HuH-7.5 (cell line): ENCODE measurements at regions not wholly inside any gene's neighbourhood (a gene's known extent, or its start where the extent isn't known, plus 50 kb on each side); places are given as distances from the start of the nearest gene placed in this dataset.
"Not testable (repeated sequence)": the region's sequence is repeated elsewhere in the genome, so short reads cannot be mapped to it uniquely, and the experiment has no call there.

Source experiments
- DNase-seq: peaks from one replicate; pipeline ENCODE4 v3.0.0; 2011; ENCODE audit warnings: low spot score

DNA sequence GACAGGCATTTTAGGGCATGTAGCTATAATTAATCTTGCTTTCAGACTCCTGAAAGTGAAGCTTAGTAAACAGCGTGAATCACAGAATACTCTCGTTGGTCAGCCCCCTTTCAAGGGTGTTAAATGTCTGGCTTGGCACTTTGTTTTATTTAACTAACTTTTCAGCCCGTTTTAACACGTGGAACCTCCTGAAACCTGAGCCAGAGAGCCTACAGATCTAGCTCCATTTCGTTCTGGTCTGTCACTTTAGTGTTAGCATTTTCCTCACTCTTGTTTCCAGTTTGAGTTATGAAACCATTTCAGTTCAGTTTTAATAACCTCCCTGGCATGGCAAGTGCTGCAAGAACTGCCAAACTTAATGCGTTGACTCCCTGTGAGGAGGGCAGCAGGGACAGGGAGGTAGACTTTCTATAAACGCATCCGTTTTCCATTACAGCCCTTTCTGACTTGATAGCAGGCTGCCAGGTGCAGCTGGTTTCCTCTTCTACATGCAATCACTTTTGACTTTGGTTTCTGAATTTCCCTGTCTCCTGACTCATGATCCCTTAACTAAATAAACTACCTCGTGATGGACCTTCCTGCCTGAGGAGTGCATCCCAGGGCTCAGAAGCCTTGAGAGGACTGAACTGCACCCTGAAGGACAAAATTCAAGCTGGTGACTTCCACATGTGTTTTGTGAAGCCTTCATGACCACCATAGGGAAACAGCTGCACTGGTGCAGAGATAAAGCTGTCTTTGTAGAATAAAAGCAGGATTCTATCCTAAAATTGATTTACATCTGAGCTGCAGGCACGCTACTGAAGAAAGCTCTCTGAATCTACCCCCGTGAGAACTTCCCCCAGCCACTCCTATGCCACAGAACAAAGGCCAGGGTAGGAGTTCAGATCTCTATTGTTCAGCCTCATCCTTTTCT lies 192.6 kb downstream of the DLEU7 start:
- DNase-seq: no peak

DNA sequence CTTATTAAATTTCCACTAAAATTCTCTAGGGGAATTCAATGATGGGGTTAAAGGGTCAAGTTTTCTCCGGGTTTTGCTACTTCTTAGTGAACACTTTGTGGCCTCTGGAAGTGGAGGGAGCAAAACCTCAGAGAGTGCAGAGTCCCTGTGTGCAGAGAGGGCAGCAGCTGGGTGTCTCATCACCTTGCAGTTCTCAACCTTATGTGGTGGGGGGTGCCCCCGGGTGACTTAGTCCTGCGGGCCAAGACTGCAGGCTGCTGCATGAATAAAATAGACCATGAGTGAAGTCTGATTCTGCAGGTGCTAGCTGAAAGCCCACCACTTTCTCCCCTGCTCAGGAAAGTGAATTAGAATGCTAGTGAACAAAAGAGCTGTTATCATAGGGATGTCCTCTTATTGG lies 191.6 kb downstream of the DLEU7 start:
- DNase-seq: no peak

GRCh38 chr13:50654331-50654730 lies 189.2 kb downstream of the DLEU7 start:
- DNase-seq: no peak

DNA sequence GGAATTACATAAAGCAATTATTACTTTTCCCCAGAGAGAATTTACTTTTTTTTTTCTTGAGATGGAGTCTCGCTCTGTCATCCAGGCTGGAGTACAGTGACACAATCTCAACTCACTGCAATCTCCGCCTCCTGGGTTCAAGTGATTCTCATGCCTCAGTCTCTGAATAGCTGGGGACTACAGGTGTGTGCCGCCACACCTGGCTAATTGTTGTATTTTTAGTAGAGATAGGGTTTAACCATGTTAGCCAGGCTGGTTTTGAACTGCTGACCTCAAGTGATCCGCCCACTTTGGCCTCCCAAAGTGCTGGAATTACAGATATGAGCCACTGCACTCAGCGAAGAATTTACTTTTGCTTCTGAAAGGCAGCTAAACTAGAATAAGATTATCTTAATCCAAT lies 181.6 kb downstream of the DLEU7 start:
- DNase-seq: not testable (repeated sequence)

DNA sequence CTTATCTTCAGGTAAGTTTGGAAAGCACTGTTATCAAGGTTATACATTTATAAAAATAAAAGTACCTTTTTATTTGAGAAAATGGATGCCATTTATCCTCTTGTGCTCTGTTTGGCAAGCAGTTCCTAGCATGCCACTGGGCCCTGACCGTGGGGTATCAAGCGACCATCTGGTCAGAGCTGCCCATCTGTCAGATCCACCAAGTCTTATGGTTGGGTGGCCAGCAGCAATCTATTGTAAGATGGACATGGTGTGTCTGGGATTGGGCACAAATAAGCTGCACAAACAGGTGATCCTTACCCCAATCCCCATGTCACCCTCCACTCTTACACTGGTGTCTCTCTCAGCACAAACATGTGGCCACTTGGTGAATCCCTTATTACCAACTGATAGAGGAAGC lies 178.5 kb downstream of the DLEU7 start:
- no peak for DNase-seq

DNA sequence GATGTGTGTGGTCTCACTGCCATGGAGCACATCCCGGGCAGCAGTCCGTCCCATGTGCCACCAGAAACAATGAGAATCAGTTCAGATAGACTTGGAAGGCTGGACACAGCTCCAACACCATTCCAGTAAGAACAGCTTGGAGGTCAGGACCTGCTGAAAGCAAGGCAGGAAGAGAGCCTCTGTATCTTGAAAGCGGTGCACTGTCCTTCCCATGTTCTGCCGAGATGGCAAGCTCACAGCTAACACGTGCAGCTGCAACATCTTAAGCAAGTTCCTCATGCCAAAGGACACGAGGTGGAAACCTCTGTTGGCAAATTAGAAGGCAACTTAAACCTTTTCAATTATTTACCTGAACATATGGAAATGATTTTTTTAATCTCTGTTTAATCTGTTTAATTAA lies 175.4 kb downstream of the DLEU7 start:
- DNase-seq: no peak

GRCh38 chr13:50668691-50669271 lies 174.7 kb downstream of the DLEU7 start:
- DNase-seq: no peak

DNA sequence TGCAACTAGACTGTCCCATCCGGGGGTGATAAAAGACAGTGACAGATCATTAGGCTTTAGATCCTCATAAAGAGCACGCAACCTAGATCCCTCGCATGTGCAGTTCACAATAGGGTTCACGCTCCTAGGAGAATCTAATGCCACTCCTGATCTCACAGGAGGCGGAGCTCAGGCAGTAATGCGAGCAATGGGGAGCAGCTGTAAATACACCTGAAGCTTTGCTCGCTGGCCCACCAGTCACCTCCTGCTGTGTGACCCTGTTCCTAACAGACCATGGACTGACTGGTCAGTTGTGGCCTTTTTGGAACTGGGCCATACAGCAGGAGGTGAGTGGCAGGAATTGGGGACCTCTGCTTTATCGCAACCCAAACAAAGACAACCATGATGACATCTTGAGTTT lies 173.2 kb downstream of the DLEU7 start:
- no peak for DNase-seq

DNA sequence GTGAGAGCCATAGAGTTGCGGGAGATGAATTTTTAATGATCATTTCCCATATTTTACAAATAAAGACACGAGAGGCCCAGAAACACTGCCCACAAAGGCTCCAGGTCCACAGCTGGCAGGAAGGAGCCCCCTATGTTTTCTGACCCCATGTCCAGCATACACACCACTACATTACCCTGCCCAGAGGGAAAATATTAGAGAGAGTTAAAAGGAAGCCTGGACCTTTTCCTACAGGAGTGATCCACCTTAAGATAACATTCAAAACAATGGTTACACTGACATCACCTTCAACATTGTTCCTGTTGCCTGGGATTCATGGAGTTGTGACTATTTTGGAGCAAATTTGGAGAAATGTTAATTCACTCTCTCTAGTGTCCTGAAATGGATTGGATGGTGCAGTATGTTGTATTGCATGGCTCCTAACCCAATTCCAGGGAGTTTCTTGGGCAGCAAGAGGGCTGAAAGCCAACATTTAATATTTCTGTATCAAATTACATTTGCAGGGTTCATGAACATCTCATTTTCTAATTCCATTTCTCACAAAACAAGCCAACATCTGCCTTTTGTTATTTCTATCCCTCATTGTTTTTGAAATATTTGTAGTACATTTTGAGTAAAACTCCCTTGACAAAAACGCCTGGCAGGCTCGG lies 172.5 kb downstream of the DLEU7 start:
- no peak for DNase-seq

GRCh38 chr13:50671497-50671850 lies 172.0 kb downstream of the DLEU7 start:
- DNase-seq: no peak

GRCh38 chr13:50672025-50672424 lies 171.5 kb downstream of the DLEU7 start:
- DNase-seq: no peak

DNA sequence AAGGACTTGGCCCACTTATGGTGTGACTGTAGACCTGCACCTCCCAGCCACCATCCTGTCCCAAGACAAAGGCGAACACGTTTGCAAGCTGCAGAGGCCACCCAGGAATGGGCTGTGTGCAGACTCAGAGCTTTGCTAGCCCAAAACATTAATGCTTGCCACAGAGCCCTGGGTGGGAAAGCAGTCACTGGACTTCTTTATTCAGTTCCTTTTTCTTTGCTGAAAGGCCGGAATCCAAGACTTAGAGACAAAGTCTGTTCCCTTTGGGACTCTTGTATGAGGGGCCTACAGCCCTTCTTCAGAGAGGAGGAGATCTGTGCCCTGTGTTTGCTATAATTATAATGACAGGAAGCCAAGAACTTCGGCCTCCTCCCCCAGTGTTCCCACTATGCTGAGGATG lies 167.8 kb downstream of the DLEU7 start:
- no peak for DNase-seq

GRCh38 chr13:50676602-50677001 lies 166.9 kb downstream of the DLEU7 start:
- DNase-seq: no peak

DNA sequence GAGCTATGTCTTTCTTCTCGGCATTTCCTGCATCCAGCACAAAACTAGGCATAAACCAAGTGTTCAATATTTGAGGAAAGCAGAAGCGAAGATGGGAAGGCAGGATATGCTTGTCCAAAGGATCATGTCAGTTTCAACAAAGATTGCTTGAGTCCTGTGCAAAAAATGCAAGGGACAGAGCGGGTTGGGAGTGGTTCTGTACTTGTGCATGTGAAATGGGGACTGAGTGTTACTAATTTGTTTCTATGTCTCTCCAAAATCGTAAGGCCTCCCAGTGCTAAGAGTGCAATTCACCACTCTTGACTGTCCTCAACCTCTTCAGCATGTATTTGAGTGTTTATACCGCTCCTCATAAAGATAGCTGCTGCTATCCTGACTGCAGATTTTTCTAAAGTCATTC lies 166.2 kb downstream of the DLEU7 start:
- DNase-seq: no peak

- no peak for DNase-seq
Measured at GRCh38 chr13:50677687-50678463, 165.6 kb downstream of the DLEU7 start.

- DNase-seq: no peak
Measured at GRCh38 chr13:50678464-50679162, 164.9 kb downstream of the DLEU7 start.

- no peak for DNase-seq
Measured at GRCh38 chr13:50679321-50679720, 164.2 kb downstream of the DLEU7 start.

DNA sequence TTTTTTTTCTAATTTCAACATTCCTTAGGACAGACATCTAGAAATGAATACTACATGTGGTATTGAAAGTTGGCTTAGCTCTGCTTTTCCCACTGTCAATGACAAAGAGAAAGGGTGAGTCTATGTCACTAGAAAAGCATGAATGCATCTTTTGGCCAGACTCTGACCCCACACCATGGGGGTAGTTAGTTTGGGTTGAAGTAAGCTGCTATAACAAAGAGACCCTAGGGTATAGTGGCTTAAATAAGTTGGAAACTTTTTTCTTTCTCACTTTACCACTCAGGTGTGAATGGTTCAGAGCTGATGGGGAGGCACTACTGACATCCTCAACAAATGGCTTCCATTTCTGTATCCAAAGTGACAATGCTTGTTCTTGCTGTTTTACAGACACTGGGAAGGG lies 161.5 kb downstream of the DLEU7 start:
- DNase-seq: no peak

GRCh38 chr13:50682966-50683365 lies 160.5 kb downstream of the DLEU7 start:
- DNase-seq: no peak

- DNase-seq: no peak
Measured at GRCh38 chr13:50684366-50684765, 159.1 kb downstream of the DLEU7 start.

- DNase-seq: no peak
Measured at GRCh38 chr13:50685491-50685890, 158.0 kb downstream of the DLEU7 start.

GRCh38 chr13:50685956-50686355 lies 157.5 kb downstream of the DLEU7 start:
- no peak for DNase-seq
